H9 (cell line): ENCODE measurements at regions not wholly inside any gene's neighbourhood (a gene's known extent, or its start where the extent isn't known, plus 50 kb on each side); places are given as distances from the start of the nearest gene placed in this dataset.

Source experiments
- DNase-seq: peaks from one replicate; pipeline ENCODE4 v3.0.0-alpha.2; 2017
- H2AFZ ChIP-seq: one replicate; pipeline ENCODE4 v1.6.1; 2013; ENCODE audit warnings: mild to moderate bottlenecking, low read length, control low read depth, moderate library complexity
- H2AK5ac ChIP-seq: 2 replicates; pipeline ENCODE4 v1.6.1; 2013; ENCODE audit warnings: low read length, control low read depth, mixed read lengths; ENCODE audit not compliant: insufficient read length
- H2BK120ac ChIP-seq: one replicate; pipeline ENCODE4 v1.6.1; 2013; ENCODE audit warnings: low read depth, mild to moderate bottlenecking, low read length, control low read depth, inconsistent platforms; ENCODE audit not compliant: poor library complexity, severe bottlenecking
- H2BK12ac ChIP-seq: 2 replicates; pipeline ENCODE4 v1.6.1; 2013; ENCODE audit warnings: low read length, control low read depth, mixed read lengths, low read depth; ENCODE audit not compliant: insufficient read length
- H2BK15ac ChIP-seq: 2 replicates; pipeline ENCODE4 v1.6.1; 2013; ENCODE audit warnings: low read depth, low read length, control low read depth
- H2BK20ac ChIP-seq: one replicate; pipeline ENCODE4 v1.6.1; 2013; ENCODE audit warnings: low read depth, mild to moderate bottlenecking, low read length, control low read depth, inconsistent platforms; ENCODE audit not compliant: poor library complexity, severe bottlenecking
- H2BK5ac ChIP-seq: 2 replicates; pipeline ENCODE4 v1.6.1; 2013; ENCODE audit warnings: low read length, control low read depth, mixed read lengths; ENCODE audit not compliant: insufficient read length
- H3K14ac ChIP-seq: 2 replicates; pipeline ENCODE4 v1.6.1; 2013; ENCODE audit warnings: low read length, control low read depth; ENCODE audit not compliant: insufficient read depth
- H3K18ac ChIP-seq: 2 replicates; pipeline ENCODE4 v1.6.1; 2013; ENCODE audit warnings: low read depth, mild to moderate bottlenecking, mixed read lengths, low read length, control low read depth; ENCODE audit not compliant: insufficient read length
- H3K23ac ChIP-seq: 2 replicates; pipeline ENCODE4 v1.6.1; 2013; ENCODE audit warnings: low read length, control low read depth, mixed read lengths, low read depth; ENCODE audit not compliant: insufficient read length
- H3K23me2 ChIP-seq: 2 replicates; pipeline ENCODE4 v1.6.1; 2013; ENCODE audit warnings: low read depth, mild to moderate bottlenecking, mixed read lengths, low read length, control low read depth; ENCODE audit not compliant: insufficient read length, poor library complexity, severe bottlenecking
- H3K27ac ChIP-seq: 2 replicates; pipeline ENCODE4 v1.5.1; 2013; ENCODE audit warnings: low read length, control low read depth, mixed read lengths, low read depth; ENCODE audit not compliant: insufficient read length
- H3K27me3 ChIP-seq: 2 replicates; pipeline ENCODE4 v1.6.1; 2013; ENCODE audit warnings: low read length, control low read depth, inconsistent platforms; ENCODE audit not compliant: insufficient read depth
- H3K4ac ChIP-seq: 2 replicates; pipeline ENCODE4 v1.6.1; 2013; ENCODE audit warnings: low read depth, mild to moderate bottlenecking, control low read depth, inconsistent platforms, low read length, moderate library complexity
- H3K4me1 ChIP-seq: 2 replicates; pipeline ENCODE4 v1.6.1; 2013; ENCODE audit warnings: low read length, control low read depth, inconsistent platforms; ENCODE audit not compliant: insufficient read depth
- H3K4me2 ChIP-seq: 2 replicates; pipeline ENCODE4 v1.6.1; 2013; ENCODE audit warnings: low read length, control low read depth, mixed read lengths; ENCODE audit not compliant: insufficient read length, insufficient read depth
- H3K56ac ChIP-seq: 2 replicates; pipeline ENCODE4 v1.6.1; 2013; ENCODE audit warnings: low read depth, mild to moderate bottlenecking, mixed read lengths, low read length, control low read depth; ENCODE audit not compliant: insufficient read length
- H3K79me1 ChIP-seq: 2 replicates; pipeline ENCODE4 v1.6.1; 2013; ENCODE audit warnings: low read depth, mild to moderate bottlenecking, moderate library complexity, low read length, control low read depth, inconsistent platforms; ENCODE audit not compliant: insufficient read depth, poor library complexity, severe bottlenecking
- H3K79me2 ChIP-seq: 2 replicates; pipeline ENCODE4 v1.6.1; 2013; ENCODE audit warnings: low read length, control low read depth, inconsistent platforms; ENCODE audit not compliant: insufficient read depth
- H3K9ac ChIP-seq: 2 replicates; pipeline ENCODE4 v1.6.1; 2013; ENCODE audit warnings: low read length, control low read depth, mixed read lengths; ENCODE audit not compliant: insufficient read length; ENCODE audit errors: extremely low read depth
- H3K9me3 ChIP-seq: one replicate; pipeline ENCODE4 v1.6.1; 2013; ENCODE audit warnings: low read depth, low read length, inconsistent platforms; ENCODE audit not compliant: control insufficient read depth
- H3T11ph ChIP-seq: one replicate; pipeline ENCODE4 v1.6.1; 2013; ENCODE audit warnings: mild to moderate bottlenecking, low read length, control low read depth, inconsistent platforms
- H4K20me1 ChIP-seq: one replicate; pipeline ENCODE4 v1.6.1; 2013; ENCODE audit not compliant: control insufficient read depth, insufficient read length, insufficient read depth
- H4K5ac ChIP-seq: 2 replicates; pipeline ENCODE4 v1.6.1; 2013; ENCODE audit warnings: low read depth, mild to moderate bottlenecking, mixed read lengths, low read length, control low read depth; ENCODE audit not compliant: insufficient read length
- H4K8ac ChIP-seq: replicated peaks from 2 replicates; pipeline ENCODE4 v1.6.1; 2013; ENCODE audit warnings: low read length, control low read depth, mixed read lengths, low read depth; ENCODE audit not compliant: insufficient read length
- H4K91ac ChIP-seq: 2 replicates; pipeline ENCODE4 v1.6.1; 2013; ENCODE audit warnings: low read depth, mild to moderate bottlenecking, moderate library complexity, mixed read lengths, low read length, control low read depth; ENCODE audit not compliant: insufficient read length
- H3K27ac Mint-ChIP-seq, 3 experiments: 2 replicates in 2 of 3; 3 replicates in 1 of 3; pipeline ENCODE4 v1.8.0; 2020 to 2021; ENCODE audit warnings: mixed read lengths in 3 of 3, mild to moderate bottlenecking in 1 of 3, moderate library complexity in 1 of 3
- H3K27me3 Mint-ChIP-seq: 2 replicates; pipeline ENCODE4 v1.8.0; 2021; ENCODE audit warnings: low read depth, mild to moderate bottlenecking, moderate library complexity, mixed read lengths
- H3K36me3 Mint-ChIP-seq, 3 experiments: 2 replicates in 2 of 3; 3 replicates in 1 of 3; pipeline ENCODE4 v1.8.0; 2020 to 2021; ENCODE audit warnings: low read depth in 3 of 3, mixed read lengths in 3 of 3; ENCODE audit not compliant: insufficient read depth in 1 of 3
- H3K4me1 Mint-ChIP-seq, 2 experiments: 2 replicates each; pipeline ENCODE4 v1.8.0; 2020; ENCODE audit warnings: mixed read lengths in 2 of 2
- H3K4me3 Mint-ChIP-seq, 2 experiments: 2 replicates in 1 of 2; 3 replicates in 1 of 2; pipeline ENCODE4 v1.8.0; 2020 to 2021; ENCODE audit warnings: mild to moderate bottlenecking in 2 of 2, mixed read lengths in 2 of 2, moderate library complexity in 1 of 2
- H3K9me3 Mint-ChIP-seq, 2 experiments: 2 replicates in 1 of 2; 3 replicates in 1 of 2; pipeline ENCODE4 v1.8.0; 2020; ENCODE audit warnings: mild to moderate bottlenecking in 2 of 2, mixed read lengths in 2 of 2, moderate library complexity in 1 of 2
- WGBS: extraction: QIAGEN DNeasy Blood & Tissue Kit; methylation state at CpG from one replicate; pipeline ENCODE4 v1.1.7; 2013; ENCODE audit warnings: missing lambda C conversion rate, low lambda C conversion rate, mixed read lengths; ENCODE audit not compliant: insufficient read length; ENCODE audit errors: extremely low coverage; 5-methylcytosine and 5-hydroxymethylcytosine counted together
- TF ChIP-seq, protein P1 (sequence below): fragments of 200-600 bp; sonication (generic); conservative IDR thresholded peaks from 3 replicates; pipeline ENCODE4 v1.8.0; 2021; ENCODE audit warnings: antibody characterized with exemption, mild to moderate bottlenecking

DNA sequence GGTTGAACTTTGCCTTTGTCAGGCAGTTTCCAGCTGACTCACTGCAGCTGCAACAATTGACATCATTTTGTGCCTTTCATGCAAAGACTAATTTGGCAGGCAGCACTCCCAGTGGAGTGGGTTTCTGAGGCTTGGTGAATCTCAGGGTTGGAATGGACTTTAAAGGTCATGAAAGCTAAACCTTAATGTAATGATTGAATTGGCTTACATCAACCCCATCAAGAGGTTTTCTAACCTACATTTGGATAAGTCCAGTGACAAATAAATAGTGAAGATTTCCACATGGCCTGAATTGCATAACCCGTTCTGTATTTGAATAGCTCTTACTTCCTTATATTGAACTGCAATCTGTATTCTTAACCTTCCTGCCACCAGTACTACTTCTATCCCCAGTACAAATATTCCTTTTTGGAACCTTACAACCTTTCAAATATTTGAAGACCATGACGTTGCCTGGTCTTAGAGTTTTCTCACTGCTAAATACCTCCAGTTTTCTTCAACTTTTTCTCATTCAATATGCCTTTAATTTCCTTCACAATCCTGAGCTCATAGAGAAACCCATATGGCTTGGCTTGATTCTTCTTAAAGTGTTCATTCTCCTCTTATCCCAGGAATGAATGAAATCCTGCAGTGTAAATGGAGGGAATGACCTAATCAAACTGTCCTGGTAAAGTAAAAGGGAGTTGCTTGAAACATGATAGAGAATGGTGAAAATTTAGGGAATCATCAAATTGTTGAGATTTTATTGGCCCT lies 168.1 kb upstream of the NOVA1 start:
- no peak overlapping the region for H2AFZ ChIP-seq
- H3K79me2 ChIP-seq, result no peaks in the 10 kb centered on the region
- H3K23me2 ChIP-seq, result no peaks in the 10 kb centered on the region
- H3K4me1 ChIP-seq, result no peaks in the 10 kb centered on the region
- H3K4me2 ChIP-seq, result no peak overlapping the region
- H3K14ac ChIP-seq, result no peak overlapping the region
- no CpG with 5 or more reads among the region's 2 CpGs for WGBS
- no peaks in the 10 kb centered on the region for H3K27me3 Mint-ChIP-seq
- no peak overlapping the region for H2BK5ac ChIP-seq
- H3K9me3 Mint-ChIP-seq, result no peaks in the 10 kb centered on the region
- no peak overlapping the region for H3K56ac ChIP-seq
- no peak overlapping the region for H3K23ac ChIP-seq
- H3K36me3 Mint-ChIP-seq, result no peaks in the 10 kb centered on the region
- H3K18ac ChIP-seq, result no peak overlapping the region
- DNase-seq, result no peak
- H2BK12ac ChIP-seq, result no peak overlapping the region
- no peak overlapping the region for H3K27ac ChIP-seq
- no peak overlapping the region for H3K4ac ChIP-seq
- no peaks in the 10 kb centered on the region for H3K27me3 ChIP-seq
- no peaks in the 10 kb centered on the region for H4K20me1 ChIP-seq
- no peaks in the 10 kb centered on the region for H3K79me1 ChIP-seq
- no peak overlapping the region for H3K4me3 Mint-ChIP-seq
- H4K91ac ChIP-seq, result no peak overlapping the region
- TF ChIP-seq, protein P1, sequence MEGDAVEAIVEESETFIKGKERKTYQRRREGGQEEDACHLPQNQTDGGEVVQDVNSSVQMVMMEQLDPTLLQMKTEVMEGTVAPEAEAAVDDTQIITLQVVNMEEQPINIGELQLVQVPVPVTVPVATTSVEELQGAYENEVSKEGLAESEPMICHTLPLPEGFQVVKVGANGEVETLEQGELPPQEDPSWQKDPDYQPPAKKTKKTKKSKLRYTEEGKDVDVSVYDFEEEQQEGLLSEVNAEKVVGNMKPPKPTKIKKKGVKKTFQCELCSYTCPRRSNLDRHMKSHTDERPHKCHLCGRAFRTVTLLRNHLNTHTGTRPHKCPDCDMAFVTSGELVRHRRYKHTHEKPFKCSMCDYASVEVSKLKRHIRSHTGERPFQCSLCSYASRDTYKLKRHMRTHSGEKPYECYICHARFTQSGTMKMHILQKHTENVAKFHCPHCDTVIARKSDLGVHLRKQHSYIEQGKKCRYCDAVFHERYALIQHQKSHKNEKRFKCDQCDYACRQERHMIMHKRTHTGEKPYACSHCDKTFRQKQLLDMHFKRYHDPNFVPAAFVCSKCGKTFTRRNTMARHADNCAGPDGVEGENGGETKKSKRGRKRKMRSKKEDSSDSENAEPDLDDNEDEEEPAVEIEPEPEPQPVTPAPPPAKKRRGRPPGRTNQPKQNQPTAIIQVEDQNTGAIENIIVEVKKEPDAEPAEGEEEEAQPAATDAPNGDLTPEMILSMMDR, result no peak
- H3K9me3 ChIP-seq, result no peaks in the 10 kb centered on the region
- H4K8ac ChIP-seq, result no peak overlapping the region
- H2BK15ac ChIP-seq, result no peak overlapping the region
- H2BK120ac ChIP-seq, result no peak overlapping the region
- H2BK20ac ChIP-seq, result no peak overlapping the region
- no peak overlapping the region for H3K9ac ChIP-seq
- H2AK5ac ChIP-seq, result no peak overlapping the region
- no peak overlapping the region for H3T11ph ChIP-seq
- no peak overlapping the region for H4K5ac ChIP-seq
- no peak overlapping the region for H3K27ac Mint-ChIP-seq
- H3K4me1 Mint-ChIP-seq, result 0 out of 4 replicates have a peak, but pooled peaks cover 0 to 3% of the 10 kb centered on the region in 2 experiments
